OCI-LY3 (cell line): ENCODE measurements at regions not wholly inside any gene's neighbourhood (a gene's known extent, or its start where the extent isn't known, plus 50 kb on each side); places are given as distances from the start of the nearest gene placed in this dataset.
"Not testable (repeated sequence)": the region's sequence is repeated elsewhere in the genome, so short reads cannot be mapped to it uniquely, and the experiment has no call there.

Source experiments
- H2AFZ ChIP-seq: fragments of 200-600, 300-600 bp; shearing (Covaris generic); 2 replicates; pipeline ENCODE4 v1.6.0; 2014; ENCODE audit warnings: antibody characterized with exemption, low read depth, low read length
- H3K27ac ChIP-seq: fragments of 200-600, 300-600 bp; sonication (generic); 2 replicates; pipeline ENCODE4 v1.5.1; 2014; ENCODE audit warnings: mild to moderate bottlenecking, low read length, moderate library complexity, mixed read lengths
- H3K27me3 ChIP-seq: fragments of 200-600, 300-600 bp; sonication (generic); 2 replicates; pipeline ENCODE4 v1.6.1; 2014; ENCODE audit warnings: low read depth, low read length, mixed read lengths
- H3K36me3 ChIP-seq: fragments of 200-600, 300-600 bp; sonication (generic); replicated peaks from 2 replicates; pipeline ENCODE3; 2014; ENCODE audit warnings: low read depth, low read length, mixed read lengths
- H3K4me1 ChIP-seq: fragments of 300-600, 200-600 bp; sonication (generic); 2 replicates; pipeline ENCODE4 v1.6.1; 2014; ENCODE audit warnings: low read length, mixed read lengths
- H3K4me2 ChIP-seq: fragments of 200-600, 300-600 bp; sonication (generic); 2 replicates; pipeline ENCODE4 v1.6.1; 2014; ENCODE audit warnings: low read length, mixed read lengths
- H3K4me3 ChIP-seq: fragments of 300-600, 200-600 bp; sonication (generic); 2 replicates; pipeline ENCODE4 v1.5.1; 2014; ENCODE audit warnings: antibody characterized with exemption, mild to moderate bottlenecking, low read length, moderate library complexity
- H3K79me2 ChIP-seq: fragments of 300-600, 200-600 bp; shearing (Covaris generic); 2 replicates; pipeline ENCODE4 v1.6.1; 2014; ENCODE audit warnings: mild to moderate bottlenecking, low read length, mixed read lengths
- H3K9ac ChIP-seq: fragments of 300-600, 200-600 bp; shearing (Covaris generic); 2 replicates; pipeline ENCODE4 v1.6.0; 2014; ENCODE audit warnings: mild to moderate bottlenecking, low read length, moderate library complexity
- H3K9me3 ChIP-seq: fragments of 200-600, 300-600 bp; shearing (Covaris generic); 2 replicates; pipeline ENCODE4 v1.6.1; 2014; ENCODE audit warnings: low read length, mixed read lengths; ENCODE audit not compliant: insufficient read depth
- H4K20me1 ChIP-seq: fragments of 200-600, 300-600 bp; sonication (generic); 2 replicates; pipeline ENCODE4 v1.6.1; 2016; ENCODE audit warnings: low read length, mixed read lengths; ENCODE audit not compliant: insufficient read depth
- EZH2phosphoT487 ChIP-seq: fragments of 200-600 bp; shearing (Covaris generic); IDR thresholded peaks from 2 replicates; pipeline ENCODE4 v1.6.1; 2018; ENCODE audit warnings: antibody characterized with exemption, mixed run types, low read depth
- TF ChIP-seq, protein P1 (sequence below): fragments of 200-600, 300-600 bp; sonication (generic); IDR thresholded peaks from 2 replicates; pipeline ENCODE4 v1.5.1; 2014; ENCODE audit warnings: antibody characterized with exemption, low read length, low read depth

DNA sequence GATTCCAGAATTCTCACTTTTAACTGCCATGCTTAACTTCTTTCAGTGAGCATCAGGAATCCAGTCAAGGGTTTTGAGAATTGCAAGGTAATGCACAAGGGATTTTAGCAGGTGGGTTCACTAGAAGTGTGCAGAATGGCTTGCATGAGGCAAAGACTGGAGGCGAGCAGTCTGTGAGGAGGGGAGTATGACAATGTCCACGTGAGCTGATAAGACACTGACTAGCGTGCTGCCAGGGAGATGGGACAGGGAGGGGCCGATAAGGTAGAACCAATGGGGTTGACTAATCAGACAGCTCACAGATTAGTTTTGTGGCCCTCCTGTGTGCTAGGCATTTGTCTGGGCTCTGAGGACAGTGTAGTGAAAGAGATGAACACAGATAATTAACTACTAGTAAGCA lies 102.0 kb upstream of the DAZL start:
- no peaks in the 10 kb centered on the region for H3K4me1 ChIP-seq
- H3K27ac ChIP-seq, result no peak overlapping the region
- H3K9ac ChIP-seq, result no peak overlapping the region
- H3K36me3 ChIP-seq, result no peaks in the 10 kb centered on the region
- H3K79me2 ChIP-seq, result no peaks in the 10 kb centered on the region
- no peak overlapping the region for H2AFZ ChIP-seq
- no peaks in the 10 kb centered on the region for H3K9me3 ChIP-seq
- no peak overlapping the region for H3K4me2 ChIP-seq
- no peak overlapping the region for H3K4me3 ChIP-seq
- H3K27me3 ChIP-seq, result peaks cover 3% of the 10 kb centered on the region; the same call in 1 of the 2 replicates
- TF ChIP-seq, protein P1, sequence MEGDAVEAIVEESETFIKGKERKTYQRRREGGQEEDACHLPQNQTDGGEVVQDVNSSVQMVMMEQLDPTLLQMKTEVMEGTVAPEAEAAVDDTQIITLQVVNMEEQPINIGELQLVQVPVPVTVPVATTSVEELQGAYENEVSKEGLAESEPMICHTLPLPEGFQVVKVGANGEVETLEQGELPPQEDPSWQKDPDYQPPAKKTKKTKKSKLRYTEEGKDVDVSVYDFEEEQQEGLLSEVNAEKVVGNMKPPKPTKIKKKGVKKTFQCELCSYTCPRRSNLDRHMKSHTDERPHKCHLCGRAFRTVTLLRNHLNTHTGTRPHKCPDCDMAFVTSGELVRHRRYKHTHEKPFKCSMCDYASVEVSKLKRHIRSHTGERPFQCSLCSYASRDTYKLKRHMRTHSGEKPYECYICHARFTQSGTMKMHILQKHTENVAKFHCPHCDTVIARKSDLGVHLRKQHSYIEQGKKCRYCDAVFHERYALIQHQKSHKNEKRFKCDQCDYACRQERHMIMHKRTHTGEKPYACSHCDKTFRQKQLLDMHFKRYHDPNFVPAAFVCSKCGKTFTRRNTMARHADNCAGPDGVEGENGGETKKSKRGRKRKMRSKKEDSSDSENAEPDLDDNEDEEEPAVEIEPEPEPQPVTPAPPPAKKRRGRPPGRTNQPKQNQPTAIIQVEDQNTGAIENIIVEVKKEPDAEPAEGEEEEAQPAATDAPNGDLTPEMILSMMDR, result no peak
- no peak for TF ChIP-seq EZH2phosphoT487
- no peaks in the 10 kb centered on the region for H4K20me1 ChIP-seq

DNA sequence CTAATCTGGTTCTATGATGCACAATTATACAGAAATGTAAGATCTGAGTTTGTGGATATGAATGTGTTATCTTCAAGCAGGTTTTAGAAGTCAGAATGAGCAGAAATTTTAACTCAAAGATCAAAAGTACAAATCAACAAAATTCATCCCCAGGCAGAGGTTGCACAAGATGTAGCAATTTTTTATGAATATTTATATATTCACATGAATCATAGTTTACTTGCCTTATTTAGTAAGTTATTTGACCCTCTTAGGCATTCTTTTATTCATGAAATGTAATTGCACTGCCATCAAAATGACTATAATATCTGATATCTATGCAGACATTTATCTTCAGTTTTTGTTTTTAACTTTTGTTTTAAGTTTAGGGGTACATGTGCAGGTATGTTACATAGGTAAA lies 103.1 kb upstream of the DAZL start:
- H3K9me3 ChIP-seq, result no peaks in the 10 kb centered on the region
- H2AFZ ChIP-seq, result no peak overlapping the region
- H3K27ac ChIP-seq, result no peak overlapping the region
- no peaks in the 10 kb centered on the region for H4K20me1 ChIP-seq
- H3K4me2 ChIP-seq, result no peak overlapping the region
- peaks cover 3% of the 10 kb centered on the region for H3K36me3 ChIP-seq
- H3K4me1 ChIP-seq, result no peaks in the 10 kb centered on the region
- no peak overlapping the region for H3K9ac ChIP-seq
- H3K4me3 ChIP-seq, result no peak overlapping the region
- H3K79me2 ChIP-seq, result no peaks in the 10 kb centered on the region
- no peak for TF ChIP-seq EZH2phosphoT487
- TF ChIP-seq, protein P1, result no peak
- 0 out of 2 replicates have a peak, but pooled peaks cover 2% of the 10 kb centered on the region for H3K27me3 ChIP-seq

DNA sequence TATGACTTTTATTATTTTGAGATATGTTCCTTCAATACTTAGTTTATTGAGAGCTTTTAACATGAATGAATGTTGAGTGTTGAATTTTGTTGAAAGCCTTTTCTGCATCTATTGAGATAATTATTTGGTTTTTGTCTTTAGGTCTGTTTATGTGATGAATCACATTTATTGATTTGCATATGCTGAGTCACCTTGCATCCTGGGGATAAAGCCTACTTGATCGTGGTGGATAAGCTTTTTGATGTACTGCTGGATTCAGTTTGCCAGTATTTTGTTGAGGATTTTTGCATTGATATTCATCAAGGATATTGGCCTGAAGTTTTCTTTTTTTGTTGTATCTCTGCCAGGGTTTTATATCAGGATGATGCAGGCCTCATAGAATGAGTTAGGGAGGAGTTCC lies 106.5 kb upstream of the DAZL start:
- H3K27ac ChIP-seq, H3K9ac ChIP-seq, H3K79me2 ChIP-seq, H4K20me1 ChIP-seq, H3K27me3 ChIP-seq, H3K4me3 ChIP-seq, H2AFZ ChIP-seq, H3K9me3 ChIP-seq, H3K36me3 ChIP-seq, H3K4me1 ChIP-seq, H3K4me2 ChIP-seq: not testable (repeated sequence)

DNA sequence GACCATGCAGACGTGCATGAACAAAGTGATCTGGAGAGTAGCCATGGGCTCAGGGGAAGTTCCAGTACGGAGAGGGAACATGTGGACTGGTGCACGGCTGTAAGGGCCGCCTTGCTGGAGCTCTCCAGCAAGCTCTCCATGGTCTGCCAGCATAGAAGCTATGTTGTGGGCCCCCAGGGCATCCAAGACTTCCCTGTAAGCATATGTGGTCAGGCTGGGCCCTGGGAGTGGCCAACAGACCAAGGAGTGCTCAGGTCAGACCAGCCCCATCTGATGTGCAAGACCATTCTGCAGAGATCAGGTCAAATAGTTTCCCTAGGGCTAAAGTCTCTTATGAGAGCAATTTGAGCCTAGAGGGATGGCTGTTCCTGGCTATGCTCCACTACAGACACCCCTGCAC lies 110.1 kb upstream of the DAZL start:
- Histone ChIP-seq H3K27ac (no peak overlapping the region), H3K79me2 (no peaks in the 10 kb centered on the region), H3K27me3 (no peaks in the 10 kb centered on the region), H4K20me1 (no peaks in the 10 kb centered on the region), H3K4me3 (no peak overlapping the region), H3K9ac (no peak overlapping the region), H3K36me3 (peaks cover 3% of the 10 kb centered on the region), H2AFZ (no peak overlapping the region), H3K4me1 (no peaks in the 10 kb centered on the region), H3K9me3 (no peaks in the 10 kb centered on the region), H3K4me2 (no peak overlapping the region)
- TF ChIP-seq, protein P1, result no peak

DNA sequence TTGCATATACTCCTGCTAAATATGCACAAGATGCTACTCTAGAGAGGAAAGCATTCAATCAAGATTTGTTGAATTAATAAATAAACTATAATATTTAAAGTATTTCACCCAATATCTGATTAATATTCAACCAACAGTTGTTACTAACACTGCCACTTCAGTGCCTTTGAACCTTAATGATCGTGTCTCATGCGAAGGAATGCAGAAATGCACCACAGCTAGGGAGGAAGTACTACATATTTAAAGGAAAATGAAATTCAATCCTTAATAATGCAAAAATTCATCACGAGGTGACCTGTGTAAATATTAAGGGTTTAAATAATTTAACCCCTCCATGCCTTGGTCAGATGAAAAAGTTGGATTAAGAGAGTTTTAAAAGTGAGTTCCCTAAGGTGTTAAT lies 114.2 kb upstream of the DAZL start:
- Histone ChIP-seq H3K9me3 (no peaks in the 10 kb centered on the region; the same call in 1 of the 2 replicates), H3K4me3 (no peak overlapping the region)

More for the DNA sequence above, 114.2 kb upstream of the DAZL start:
- Histone ChIP-seq H2AFZ (no peak overlapping the region), H3K36me3 (no peaks in the 10 kb centered on the region), H3K4me1 (no peaks in the 10 kb centered on the region), H4K20me1 (no peaks in the 10 kb centered on the region), H3K27ac (no peak overlapping the region), H3K4me2 (no peak overlapping the region), H3K9ac (no peak overlapping the region), H3K27me3 (no peaks in the 10 kb centered on the region), H3K79me2 (no peaks in the 10 kb centered on the region)
- TF ChIP-seq, protein P1, result no peak
- TF ChIP-seq EZH2phosphoT487, result no peak
